Astrocyte (in vitro differentiated cells and primary cell): ENCODE measurements at regions not wholly inside any gene's neighbourhood (a gene's known extent, or its start where the extent isn't known, plus 50 kb on each side); places are given as distances from the start of the nearest gene placed in this dataset.

Source experiments
- DNase-seq: peaks from one replicate; pipeline ENCODE4 v3.0.0-alpha.2; 2010; ENCODE audit warnings: low read depth
- FAIRE-seq: peaks from 2 replicates; lab custom pipeline; 2011; peaks lifted over from hg19 to GRCh38; lab: Jason Lieb, UNC
- H2AFZ ChIP-seq: 2 replicates; pipeline ENCODE4 v1.6.0; 2012; ENCODE audit warnings: low read depth, low read length, inconsistent platforms
- H3K27ac ChIP-seq: 2 replicates; pipeline ENCODE4 v1.5.1; 2011; ENCODE audit warnings: low read depth, low read length, inconsistent platforms
- H3K27me3 ChIP-seq: 2 replicates; pipeline ENCODE4 v1.6.0; 2011; ENCODE audit warnings: low read length, inconsistent platforms; ENCODE audit not compliant: insufficient read depth
- H3K36me3 ChIP-seq: 2 replicates; pipeline ENCODE4 v1.5.1; 2011; ENCODE audit warnings: low read length, inconsistent platforms; ENCODE audit not compliant: insufficient read depth
- H3K4me1 ChIP-seq: 2 replicates; pipeline ENCODE4 v1.5.1; 2011; ENCODE audit warnings: low read length, inconsistent platforms; ENCODE audit not compliant: insufficient read depth
- H3K4me2 ChIP-seq: 2 replicates; pipeline ENCODE4 v1.6.0; 2012; ENCODE audit warnings: low read length, inconsistent platforms
- H3K4me3 ChIP-seq: 2 replicates; pipeline ENCODE4 v1.5.1; 2011; ENCODE audit warnings: low read depth, mild to moderate bottlenecking, low read length, inconsistent platforms; ENCODE audit not compliant: insufficient read depth
- H3K79me2 ChIP-seq: 2 replicates; pipeline ENCODE4 v1.6.0; 2012; ENCODE audit warnings: mild to moderate bottlenecking, low read length, inconsistent platforms; ENCODE audit not compliant: insufficient read depth
- H3K9ac ChIP-seq: 2 replicates; pipeline ENCODE4 v1.6.0; 2012; ENCODE audit warnings: mild to moderate bottlenecking, low read length, inconsistent platforms
- H3K9me3 ChIP-seq: 2 replicates; pipeline ENCODE4 v1.5.1; 2012; ENCODE audit warnings: low read depth, mild to moderate bottlenecking, low read length, inconsistent platforms; ENCODE audit not compliant: insufficient read depth
- H4K20me1 ChIP-seq: 2 replicates; pipeline ENCODE4 v1.6.0; 2012; ENCODE audit warnings: low read length, inconsistent platforms; ENCODE audit not compliant: insufficient read depth
- H3K27ac Mint-ChIP-seq: one replicate; pipeline ENCODE4 v1.8.0; 2021; ENCODE audit warnings: mild to moderate bottlenecking, mixed read lengths; ENCODE audit not compliant: unreplicated experiment
- H3K27me3 Mint-ChIP-seq: one replicate; pipeline ENCODE4 v1.8.0; 2021; ENCODE audit warnings: low read depth, mixed read lengths; ENCODE audit not compliant: unreplicated experiment
- H3K36me3 Mint-ChIP-seq: one replicate; pipeline ENCODE4 v1.8.0; 2021; ENCODE audit warnings: low read depth, mixed read lengths; ENCODE audit not compliant: unreplicated experiment
- H3K4me1 Mint-ChIP-seq: one replicate; pipeline ENCODE4 v1.8.0; 2021; ENCODE audit warnings: low read depth, mixed read lengths; ENCODE audit not compliant: unreplicated experiment
- H3K4me3 Mint-ChIP-seq: one replicate; pipeline ENCODE4 v1.8.0; 2021; ENCODE audit warnings: mild to moderate bottlenecking, moderate library complexity, mixed read lengths; ENCODE audit not compliant: unreplicated experiment
- H3K9me3 Mint-ChIP-seq: one replicate; pipeline ENCODE4 v1.8.0; 2021; ENCODE audit warnings: mild to moderate bottlenecking, mixed read lengths; ENCODE audit not compliant: unreplicated experiment
- EZH2 ChIP-seq: IDR thresholded peaks from 2 replicates; pipeline ENCODE4 v1.6.1; 2012; ENCODE audit warnings: mild to moderate bottlenecking, low read length, inconsistent platforms; ENCODE audit not compliant: insufficient read depth
- TF ChIP-seq, protein P1 (sequence below): IDR thresholded peaks from 2 replicates; pipeline ENCODE4 v1.5.1; 2011; ENCODE audit warnings: low read depth, mild to moderate bottlenecking, inconsistent platforms, low read length, moderate library complexity; ENCODE audit not compliant: insufficient read depth

GRCh38 chr5:167864801-167865200, 426.6 kb upstream of the WWC1 start:
- no peaks in the 10 kb centered on the region for H3K27me3 ChIP-seq
- Mint-ChIP-seq H3K4me3 (no peak overlapping the region), H3K36me3 (peaks cover 3% of the 10 kb centered on the region), H3K27ac (no peak overlapping the region), H3K27me3 (no peaks in the 10 kb centered on the region), H3K9me3 (no peaks in the 10 kb centered on the region), H3K4me1 (peaks cover 3% of the 10 kb centered on the region)
- no peak overlapping the region for H3K27ac ChIP-seq
- no peaks in the 10 kb centered on the region for H3K79me2 ChIP-seq
- H3K9ac ChIP-seq: no peak overlapping the region
- TF ChIP-seq, protein P1, sequence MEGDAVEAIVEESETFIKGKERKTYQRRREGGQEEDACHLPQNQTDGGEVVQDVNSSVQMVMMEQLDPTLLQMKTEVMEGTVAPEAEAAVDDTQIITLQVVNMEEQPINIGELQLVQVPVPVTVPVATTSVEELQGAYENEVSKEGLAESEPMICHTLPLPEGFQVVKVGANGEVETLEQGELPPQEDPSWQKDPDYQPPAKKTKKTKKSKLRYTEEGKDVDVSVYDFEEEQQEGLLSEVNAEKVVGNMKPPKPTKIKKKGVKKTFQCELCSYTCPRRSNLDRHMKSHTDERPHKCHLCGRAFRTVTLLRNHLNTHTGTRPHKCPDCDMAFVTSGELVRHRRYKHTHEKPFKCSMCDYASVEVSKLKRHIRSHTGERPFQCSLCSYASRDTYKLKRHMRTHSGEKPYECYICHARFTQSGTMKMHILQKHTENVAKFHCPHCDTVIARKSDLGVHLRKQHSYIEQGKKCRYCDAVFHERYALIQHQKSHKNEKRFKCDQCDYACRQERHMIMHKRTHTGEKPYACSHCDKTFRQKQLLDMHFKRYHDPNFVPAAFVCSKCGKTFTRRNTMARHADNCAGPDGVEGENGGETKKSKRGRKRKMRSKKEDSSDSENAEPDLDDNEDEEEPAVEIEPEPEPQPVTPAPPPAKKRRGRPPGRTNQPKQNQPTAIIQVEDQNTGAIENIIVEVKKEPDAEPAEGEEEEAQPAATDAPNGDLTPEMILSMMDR: no peak
- no peak for TF ChIP-seq EZH2
- no peaks in the 10 kb centered on the region for H4K20me1 ChIP-seq
- H3K36me3 ChIP-seq: no peaks in the 10 kb centered on the region
- no peak overlapping the region for H3K4me2 ChIP-seq
- H3K4me1 ChIP-seq: no peaks in the 10 kb centered on the region
- no peak for DNase-seq
- no peak overlapping the region for H3K4me3 ChIP-seq
- no peak for FAIRE-seq
- H2AFZ ChIP-seq: no peak overlapping the region
- no peaks in the 10 kb centered on the region for H3K9me3 ChIP-seq

DNA sequence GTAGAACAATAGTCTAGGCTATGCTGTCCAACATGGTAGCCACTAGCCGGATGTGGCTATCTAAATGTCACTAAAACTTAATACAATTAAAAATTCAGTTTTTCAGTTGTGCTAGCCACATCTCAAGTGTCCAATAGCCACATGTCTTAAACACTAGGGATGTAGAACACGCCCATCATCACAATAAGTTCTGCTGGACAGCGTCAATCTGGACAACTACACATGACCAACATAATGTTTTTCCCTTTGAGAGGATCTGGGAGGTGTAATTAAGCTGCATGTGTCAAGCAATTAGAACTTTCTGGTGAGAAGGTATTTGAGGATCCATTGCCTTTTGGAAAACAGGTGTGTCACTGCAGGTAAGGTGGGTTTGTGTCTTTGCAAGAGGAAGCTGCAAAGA, 424.6 kb upstream of the WWC1 start:
- Mint-ChIP-seq H3K27me3 (no peaks in the 10 kb centered on the region), H3K4me1 (peaks cover 16% of the 10 kb centered on the region), H3K4me3 (no peak overlapping the region), H3K36me3 (no peaks in the 10 kb centered on the region), H3K27ac (no peak overlapping the region), H3K9me3 (no peaks in the 10 kb centered on the region)
- Histone ChIP-seq H3K9me3 (no peaks in the 10 kb centered on the region), H3K27ac (no peak overlapping the region), H3K4me2 (no peak overlapping the region), H3K9ac (no peak overlapping the region), H3K79me2 (no peaks in the 10 kb centered on the region), H3K4me3 (no peak overlapping the region), H4K20me1 (no peaks in the 10 kb centered on the region), H3K4me1 (peaks cover 4% of the 10 kb centered on the region), H2AFZ (no peak overlapping the region), H3K36me3 (no peaks in the 10 kb centered on the region), H3K27me3 (no peaks in the 10 kb centered on the region)
- FAIRE-seq (no peak), DNase-seq (no peak)
- TF ChIP-seq, protein P1: no peak
- no peak for TF ChIP-seq EZH2

GRCh38 chr5:167867281-167867680, 424.2 kb upstream of the WWC1 start:
- H3K9me3 Mint-ChIP-seq: no peaks in the 10 kb centered on the region
- FAIRE-seq: no peak

More at GRCh38 chr5:167867281-167867680, 424.2 kb upstream of the WWC1 start:
- Mint-ChIP-seq H3K27ac (no peak overlapping the region), H3K4me3 (no peak overlapping the region), H3K27me3 (no peaks in the 10 kb centered on the region), H3K4me1 (peaks cover 20% of the 10 kb centered on the region), H3K36me3 (no peaks in the 10 kb centered on the region)
- no peaks in the 10 kb centered on the region for H3K36me3 ChIP-seq
- H3K9me3 ChIP-seq: no peaks in the 10 kb centered on the region
- TF ChIP-seq, protein P1: no peak
- no peak for TF ChIP-seq EZH2
- no peaks in the 10 kb centered on the region for H3K27me3 ChIP-seq
- no peaks in the 10 kb centered on the region for H4K20me1 ChIP-seq
- no peak overlapping the region for H3K9ac ChIP-seq
- H3K27ac ChIP-seq: no peak overlapping the region
- H3K79me2 ChIP-seq: no peaks in the 10 kb centered on the region
- peaks cover 4% of the 10 kb centered on the region for H3K4me1 ChIP-seq
- no peak overlapping the region for H3K4me3 ChIP-seq
- no peak overlapping the region for H2AFZ ChIP-seq
- no peak for DNase-seq
- no peak overlapping the region for H3K4me2 ChIP-seq
